Muscle layer of colon (tissue), 2 donors: ENCODE measurements at regions not wholly inside any gene's neighbourhood (a gene's known extent, or its start where the extent isn't known, plus 50 kb on each side); places are given as distances from the start of the nearest gene placed in this dataset.

ENCODE experiments used
- H3K27ac ChIP-seq: one replicate; pipeline ENCODE4 v1.7.0; 2013; ENCODE audit warnings: low read depth, mild to moderate bottlenecking, low read length, moderate library complexity
- H3K27me3 ChIP-seq, 2 donors: one replicate each; pipeline ENCODE4 v1.7.0; 2013; ENCODE audit warnings: low read length in 2 of 2, mild to moderate bottlenecking in 2 of 2; ENCODE audit not compliant: insufficient read depth in 2 of 2, control insufficient read depth in 1 of 2
- H3K36me3 ChIP-seq: one replicate; pipeline ENCODE4 v1.7.0; 2013; ENCODE audit warnings: mild to moderate bottlenecking, low read length; ENCODE audit not compliant: insufficient read depth
- H3K4me1 ChIP-seq: one replicate; pipeline ENCODE4 v1.7.0; 2013; ENCODE audit warnings: mild to moderate bottlenecking, low read length; ENCODE audit not compliant: insufficient read depth
- H3K4me3 ChIP-seq, 2 donors: one replicate each; pipeline ENCODE4 v1.7.0; 2013; ENCODE audit warnings: low read length in 2 of 2, low read depth in 1 of 2, mild to moderate bottlenecking in 1 of 2, moderate library complexity in 1 of 2
- H3K9ac ChIP-seq: one replicate; pipeline ENCODE4 v1.7.0; 2013; ENCODE audit warnings: low read length
- H3K9me3 ChIP-seq: one replicate; pipeline ENCODE4 v1.7.0; 2013; ENCODE audit warnings: mild to moderate bottlenecking, low read length
- donor health status: abdominal sarcoma.
- donor health status: Adenocarcinoma of cecum.

DNA sequence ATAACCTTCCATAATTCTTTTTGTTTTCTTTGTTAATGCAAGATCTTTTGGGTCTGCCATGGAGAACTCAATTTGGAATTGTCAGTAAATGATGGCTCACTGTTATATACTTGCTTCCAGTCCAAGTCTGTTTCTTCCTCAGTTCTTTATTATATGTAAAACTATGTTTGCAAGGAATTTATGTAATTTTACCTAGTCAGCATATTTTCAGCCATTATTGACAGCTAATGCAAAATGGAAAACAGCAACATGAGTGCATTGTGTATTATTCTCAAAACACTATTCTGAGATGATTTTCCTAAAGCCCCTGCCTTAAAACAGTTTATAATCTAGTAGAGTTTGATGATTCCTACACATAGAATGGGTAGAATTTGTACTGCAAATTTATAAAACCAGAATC, 167.5 kb downstream of the TANC2 start:
- no peaks in the 10 kb centered on the region for H3K27me3 ChIP-seq
- no peak overlapping the region for H3K9ac ChIP-seq
- H3K9me3 ChIP-seq: no peaks in the 10 kb centered on the region
- H3K4me3 ChIP-seq: no peak overlapping the region
- H3K36me3 ChIP-seq: no peaks in the 10 kb centered on the region
- H3K4me1 ChIP-seq: no peaks in the 10 kb centered on the region
- no peak overlapping the region for H3K27ac ChIP-seq

- Histone ChIP-seq H3K27me3 (no peaks in the 10 kb centered on the region), H3K9me3 (no peaks in the 10 kb centered on the region), H3K4me3 (no peak overlapping the region), H3K36me3 (no peaks in the 10 kb centered on the region), H3K4me1 (no peaks in the 10 kb centered on the region), H3K27ac (no peak overlapping the region), H3K9ac (no peak overlapping the region)
Observed at GRCh38 chr17:63134867-63135266, 168.8 kb downstream of the TANC2 start.

DNA sequence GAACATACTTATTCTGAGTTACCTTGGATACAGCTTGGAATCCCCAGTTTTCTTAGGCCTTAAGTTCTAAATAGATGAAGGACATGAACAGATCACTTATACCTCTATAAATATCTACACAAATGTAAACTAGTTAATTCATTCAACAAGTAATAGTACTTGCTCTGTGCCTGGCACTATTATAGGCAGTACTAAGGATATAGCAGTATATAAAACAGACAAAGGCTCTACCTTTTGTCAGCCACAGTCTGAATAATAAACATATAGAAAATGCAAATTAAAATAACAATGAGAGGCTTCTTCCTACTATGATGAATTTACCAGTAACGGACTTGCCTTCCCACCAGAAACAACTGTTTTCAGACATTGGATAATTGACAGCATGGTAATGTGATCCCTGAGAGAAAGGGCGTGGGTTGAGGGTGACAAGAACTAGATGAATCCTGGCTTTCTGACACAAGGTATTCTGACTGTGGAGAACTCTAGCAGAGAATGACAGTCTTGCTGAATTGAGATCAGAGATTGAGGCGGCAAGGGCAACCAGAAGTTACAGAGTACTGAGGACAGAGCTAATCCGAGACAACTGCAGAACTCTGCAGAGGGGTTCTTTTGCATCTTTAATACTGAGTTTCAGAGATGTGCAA, 170.5 kb downstream of the TANC2 start:
- Histone ChIP-seq H3K27me3 (no peaks in the 10 kb centered on the region), H3K27ac (no peak overlapping the region), H3K4me1 (no peaks in the 10 kb centered on the region), H3K9me3 (no peaks in the 10 kb centered on the region), H3K9ac (no peak overlapping the region), H3K4me3 (no peak overlapping the region), H3K36me3 (no peaks in the 10 kb centered on the region)

DNA sequence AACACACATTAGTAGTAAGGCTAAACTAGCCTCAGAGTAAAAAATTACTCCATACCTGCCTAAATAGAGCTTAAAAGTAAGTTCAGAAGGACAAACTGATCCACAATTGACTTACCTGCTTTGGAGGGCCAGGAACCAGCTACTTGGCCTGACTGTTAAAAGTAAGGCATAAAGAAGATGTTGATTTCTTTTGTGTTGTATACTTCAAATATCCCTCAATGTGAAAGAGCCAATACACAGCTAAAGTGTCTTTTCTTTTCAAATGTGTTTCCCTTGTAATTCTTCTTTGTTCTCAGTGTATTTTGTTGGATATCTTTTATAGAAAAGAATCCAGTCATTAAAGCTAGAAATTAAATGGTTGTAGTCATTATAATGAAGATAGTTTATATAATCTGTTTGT, 171.1 kb downstream of the TANC2 start:
- Histone ChIP-seq H3K9me3 (no peaks in the 10 kb centered on the region), H3K4me3 (no peak overlapping the region), H3K36me3 (no peaks in the 10 kb centered on the region), H3K9ac (no peak overlapping the region), H3K4me1 (no peaks in the 10 kb centered on the region), H3K27me3 (no peaks in the 10 kb centered on the region), H3K27ac (no peak overlapping the region)

GRCh38 chr17:63138713-63139112, 172.7 kb downstream of the TANC2 start:
- Histone ChIP-seq H3K9me3 (no peaks in the 10 kb centered on the region), H3K9ac (no peak overlapping the region), H3K4me1 (no peaks in the 10 kb centered on the region), H3K4me3 (no peak overlapping the region), H3K27ac (no peak overlapping the region), H3K36me3 (no peaks in the 10 kb centered on the region), H3K27me3 (no peaks in the 10 kb centered on the region)

DNA sequence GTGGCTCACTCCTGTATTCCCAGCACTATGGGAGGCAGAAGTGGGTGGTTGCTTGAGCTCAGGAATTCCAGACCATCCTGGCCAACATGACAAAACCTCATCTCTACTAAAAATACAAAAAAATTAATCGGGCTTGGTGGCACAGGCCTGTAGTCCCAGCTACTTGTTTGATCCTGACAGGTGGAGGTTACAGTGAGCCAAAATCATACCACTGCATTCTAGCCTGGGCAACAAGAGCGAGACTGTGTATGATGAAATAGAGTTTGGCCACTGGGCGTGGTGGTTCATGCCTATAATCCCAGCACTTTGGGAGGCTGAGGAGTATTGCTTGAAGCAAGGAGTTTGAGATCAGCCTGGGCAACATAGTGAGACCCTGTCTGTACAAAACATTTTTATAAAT, 173.3 kb downstream of the TANC2 start:
- no peaks in the 10 kb centered on the region for H3K4me1 ChIP-seq
- H3K27me3 ChIP-seq: no peaks in the 10 kb centered on the region
- no peak overlapping the region for H3K9ac ChIP-seq
- no peaks in the 10 kb centered on the region for H3K9me3 ChIP-seq
- no peak overlapping the region for H3K27ac ChIP-seq
- no peaks in the 10 kb centered on the region for H3K36me3 ChIP-seq
- H3K4me3 ChIP-seq: no peak overlapping the region

- no peak overlapping the region for H3K4me3 ChIP-seq
- H3K4me1 ChIP-seq: no peaks in the 10 kb centered on the region
- no peaks in the 10 kb centered on the region for H3K9me3 ChIP-seq
- no peak overlapping the region for H3K9ac ChIP-seq
- H3K36me3 ChIP-seq: no peaks in the 10 kb centered on the region
- no peak overlapping the region for H3K27ac ChIP-seq
- no peaks in the 10 kb centered on the region for H3K27me3 ChIP-seq
Observed at GRCh38 chr17:63140255-63140654, 174.2 kb downstream of the TANC2 start.

DNA sequence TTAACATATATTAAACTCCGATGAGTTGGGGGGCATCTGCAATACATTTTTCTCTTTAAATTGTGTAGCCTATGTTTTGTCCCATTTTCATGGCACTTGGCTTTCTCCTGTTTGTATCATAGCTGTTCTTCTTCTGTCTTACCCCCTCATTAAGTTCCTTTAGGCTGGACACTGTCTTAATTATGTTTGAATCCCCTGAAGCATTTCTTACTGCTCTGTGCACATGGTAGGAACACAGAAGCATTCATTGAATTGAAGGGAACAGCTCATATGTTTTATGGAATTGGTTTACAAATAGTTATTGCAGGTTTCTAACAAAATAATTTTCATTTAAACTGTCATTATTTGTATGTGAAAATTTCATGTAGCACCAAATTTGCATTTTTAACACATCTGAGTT, 176.8 kb downstream of the TANC2 start:
- no peaks in the 10 kb centered on the region for H3K4me1 ChIP-seq
- H3K9me3 ChIP-seq: no peaks in the 10 kb centered on the region
- H3K27me3 ChIP-seq: no peaks in the 10 kb centered on the region
- no peaks in the 10 kb centered on the region for H3K36me3 ChIP-seq
- H3K9ac ChIP-seq: no peak overlapping the region
- H3K4me3 ChIP-seq: no peak overlapping the region
- no peak overlapping the region for H3K27ac ChIP-seq

- H3K9ac ChIP-seq: no peak overlapping the region
- no peaks in the 10 kb centered on the region for H3K27me3 ChIP-seq
- no peak overlapping the region for H3K27ac ChIP-seq
- no peak overlapping the region for H3K4me3 ChIP-seq
- H3K4me1 ChIP-seq: peaks cover 14% of the 10 kb centered on the region
- no peaks in the 10 kb centered on the region for H3K9me3 ChIP-seq
- no peaks in the 10 kb centered on the region for H3K36me3 ChIP-seq
Observed at GRCh38 chr17:63150490-63150889, 184.5 kb downstream of the TANC2 start.

GRCh38 chr17:63150994-63151464, 185.0 kb downstream of the TANC2 start:
- Histone ChIP-seq H3K9me3 (no peaks in the 10 kb centered on the region), H3K9ac (no peak overlapping the region), H3K4me1 (peaks cover 14% of the 10 kb centered on the region), H3K27ac (no peak overlapping the region), H3K36me3 (no peaks in the 10 kb centered on the region), H3K27me3 (no peaks in the 10 kb centered on the region), H3K4me3 (no peak overlapping the region)

- H3K36me3 ChIP-seq: no peaks in the 10 kb centered on the region
- H3K9ac ChIP-seq: no peak overlapping the region
- H3K9me3 ChIP-seq: no peaks in the 10 kb centered on the region
- H3K4me1 ChIP-seq: peaks cover 14% of the 10 kb centered on the region
- no peak overlapping the region for H3K4me3 ChIP-seq
- H3K27ac ChIP-seq: no peak overlapping the region
- H3K27me3 ChIP-seq: no peaks in the 10 kb centered on the region
Observed at GRCh38 chr17:63151941-63152523, 186.0 kb downstream of the TANC2 start.

- Histone ChIP-seq H3K27me3 (no peaks in the 10 kb centered on the region), H3K4me3 (no peak overlapping the region), H3K4me1 (peaks cover 14% of the 10 kb centered on the region), H3K36me3 (no peaks in the 10 kb centered on the region), H3K27ac (no peak overlapping the region), H3K9ac (no peak overlapping the region), H3K9me3 (no peaks in the 10 kb centered on the region)
Observed at GRCh38 chr17:63153488-63153887, 187.5 kb downstream of the TANC2 start.
